OCI-LY7 (cell line): ENCODE measurements at regions not wholly inside any gene's neighbourhood (a gene's known extent, or its start where the extent isn't known, plus 50 kb on each side); places are given as distances from the start of the nearest gene placed in this dataset.
"Not testable (repeated sequence)": the region's sequence is repeated elsewhere in the genome, so short reads cannot be mapped to it uniquely, and the experiment has no call there.

Source experiments
- EZH2phosphoT487 ChIP-seq: fragments of 200-600 bp; sonication (generic); IDR thresholded peaks from 2 replicates; pipeline ENCODE4 v1.6.1; 2018; ENCODE audit warnings: low read depth, borderline replicate concordance, mild to moderate bottlenecking, mixed run types, antibody characterized with exemption, low read length, moderate library complexity, mixed read lengths
- TF ChIP-seq, protein P1 (sequence below): fragments of 200-600 bp; sonication (generic); conservative IDR thresholded peaks from 2 replicates; pipeline ENCODE4 v1.5.1; 2014; ENCODE audit warnings: mild to moderate bottlenecking, antibody characterized with exemption, low read length, moderate library complexity, mixed read lengths

DNA sequence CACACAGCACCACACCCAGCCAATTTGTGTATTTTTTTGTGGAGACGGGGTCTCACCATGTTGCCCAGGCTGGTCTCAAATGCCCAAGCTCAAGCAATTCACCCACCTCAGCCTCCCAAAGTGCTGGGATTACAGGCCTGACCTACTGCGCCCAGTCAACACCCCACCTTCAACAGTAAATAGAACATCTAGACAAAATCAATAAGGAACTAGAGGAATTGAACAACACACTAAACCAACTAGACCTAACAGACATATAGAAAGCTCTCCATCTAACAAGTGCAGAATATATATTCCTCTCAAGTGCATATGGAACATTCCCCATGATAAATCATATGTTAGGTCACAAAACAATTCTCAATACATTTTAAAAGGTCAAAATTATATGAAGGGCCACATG is 56.6 kb upstream of the AGAP9 start:
- TF ChIP-seq EZH2phosphoT487 = not testable (repeated sequence)
- TF ChIP-seq, protein P1, sequence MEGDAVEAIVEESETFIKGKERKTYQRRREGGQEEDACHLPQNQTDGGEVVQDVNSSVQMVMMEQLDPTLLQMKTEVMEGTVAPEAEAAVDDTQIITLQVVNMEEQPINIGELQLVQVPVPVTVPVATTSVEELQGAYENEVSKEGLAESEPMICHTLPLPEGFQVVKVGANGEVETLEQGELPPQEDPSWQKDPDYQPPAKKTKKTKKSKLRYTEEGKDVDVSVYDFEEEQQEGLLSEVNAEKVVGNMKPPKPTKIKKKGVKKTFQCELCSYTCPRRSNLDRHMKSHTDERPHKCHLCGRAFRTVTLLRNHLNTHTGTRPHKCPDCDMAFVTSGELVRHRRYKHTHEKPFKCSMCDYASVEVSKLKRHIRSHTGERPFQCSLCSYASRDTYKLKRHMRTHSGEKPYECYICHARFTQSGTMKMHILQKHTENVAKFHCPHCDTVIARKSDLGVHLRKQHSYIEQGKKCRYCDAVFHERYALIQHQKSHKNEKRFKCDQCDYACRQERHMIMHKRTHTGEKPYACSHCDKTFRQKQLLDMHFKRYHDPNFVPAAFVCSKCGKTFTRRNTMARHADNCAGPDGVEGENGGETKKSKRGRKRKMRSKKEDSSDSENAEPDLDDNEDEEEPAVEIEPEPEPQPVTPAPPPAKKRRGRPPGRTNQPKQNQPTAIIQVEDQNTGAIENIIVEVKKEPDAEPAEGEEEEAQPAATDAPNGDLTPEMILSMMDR = not testable (repeated sequence)
